Thymus (tissue), 11 donors: ENCODE measurements at regions not wholly inside any gene's neighbourhood (a gene's known extent, or its start where the extent isn't known, plus 50 kb on each side); places are given as distances from the start of the nearest gene placed in this dataset.

Source experiments
- DNase-seq, 9 donors: peaks; one replicate each; pipeline ENCODE4 v3.0.0-alpha.2; 2013; ENCODE audit warnings: low spot score in 9 of 9, low read depth in 6 of 9, missing footprints in 1 of 9
- H3K27ac ChIP-seq, 2 donors: one replicate each; pipeline ENCODE4 v1.5.1; 2013; ENCODE audit warnings: control low read depth in 1 of 2, low read depth in 1 of 2, low read length in 1 of 2, mild to moderate bottlenecking in 1 of 2, moderate library complexity in 1 of 2
- H3K27me3 ChIP-seq, 2 donors: one replicate each; pipeline ENCODE4 v1.5.1; 2013; ENCODE audit warnings: low read length in 1 of 2; ENCODE audit not compliant: control insufficient read depth in 2 of 2, insufficient read depth in 1 of 2
- H3K36me3 ChIP-seq, 2 donors: one replicate each; pipeline ENCODE4 v1.5.1; 2013; ENCODE audit warnings: low read length in 1 of 2, mild to moderate bottlenecking in 1 of 2, moderate library complexity in 1 of 2; ENCODE audit not compliant: control insufficient read depth in 2 of 2, insufficient read depth in 2 of 2
- H3K4me1 ChIP-seq, 2 donors: one replicate each; pipeline ENCODE4 v1.5.1; 2013; ENCODE audit warnings: low read length in 2 of 2; ENCODE audit not compliant: control insufficient read depth in 2 of 2, insufficient read depth in 2 of 2
- H3K4me3 ChIP-seq, 2 donors: one replicate each; pipeline ENCODE4 v1.5.1; 2013; ENCODE audit warnings: low read length in 2 of 2, control low read depth in 1 of 2, mild to moderate bottlenecking in 1 of 2
- H3K9me3 ChIP-seq, 2 donors: one replicate each; pipeline ENCODE4 v1.5.1; 2013; ENCODE audit warnings: low read length in 1 of 2, mild to moderate bottlenecking in 1 of 2; ENCODE audit not compliant: control insufficient read depth in 2 of 2, insufficient read depth in 1 of 2
- WGBS: extraction: QIAGEN DNeasy Blood & Tissue Kit; methylation state at CpG from one replicate; pipeline ENCODE4 v1.1.7; 2013; 5-methylcytosine and 5-hydroxymethylcytosine counted together
- donor health status: healthy.

GRCh38 chr10:57430376-57430775, 837.3 kb downstream of the IPMK start:
- no peak for DNase-seq
- Histone ChIP-seq H3K4me3 (no peak overlapping the region), H3K9me3 (no peaks in the 10 kb centered on the region), H3K27ac (no peak overlapping the region), H3K27me3 (no peaks in the 10 kb centered on the region), H3K36me3 (no peaks in the 10 kb centered on the region), H3K4me1 (no peaks in the 10 kb centered on the region)
- 66% methylated on average over 2 of the region's 2 CpGs for WGBS

- Histone ChIP-seq H3K9me3 (no peaks in the 10 kb centered on the region), H3K27me3 (no peaks in the 10 kb centered on the region), H3K36me3 (no peaks in the 10 kb centered on the region), H3K27ac (no peak overlapping the region), H3K4me1 (no peaks in the 10 kb centered on the region), H3K4me3 (no peak overlapping the region)
- WGBS, result 94% methylated on average over 2 of the region's 2 CpGs
- DNase-seq, result no peak
Measured at GRCh38 chr10:57420881-57421280, 846.8 kb downstream of the IPMK start.

DNA sequence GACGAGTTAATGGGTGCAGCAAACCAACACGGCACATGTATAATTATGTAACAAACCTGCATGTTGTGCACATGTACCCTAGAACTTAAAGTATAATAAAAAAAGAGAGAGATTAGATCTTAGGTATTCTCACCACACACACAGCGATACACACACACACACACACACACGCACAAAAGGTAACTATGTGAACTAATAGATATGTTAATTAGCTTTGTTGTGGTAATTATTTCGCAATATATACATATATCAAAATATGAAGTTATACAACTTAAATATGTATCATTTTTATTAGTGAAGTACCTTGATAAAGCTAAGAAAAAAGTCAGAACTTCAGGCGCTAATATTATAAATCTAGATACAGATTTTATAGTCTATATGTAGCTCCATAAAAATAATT, 849.2 kb downstream of the IPMK start:
- Histone ChIP-seq H3K36me3 (no peaks in the 10 kb centered on the region), H3K4me3 (no peak overlapping the region), H3K9me3 (no peaks in the 10 kb centered on the region), H3K4me1 (no peaks in the 10 kb centered on the region), H3K27me3 (no peaks in the 10 kb centered on the region), H3K27ac (no peak overlapping the region)
- no peak for DNase-seq
- WGBS, result 93% methylated on average over 6 of the region's 6 CpGs

DNA sequence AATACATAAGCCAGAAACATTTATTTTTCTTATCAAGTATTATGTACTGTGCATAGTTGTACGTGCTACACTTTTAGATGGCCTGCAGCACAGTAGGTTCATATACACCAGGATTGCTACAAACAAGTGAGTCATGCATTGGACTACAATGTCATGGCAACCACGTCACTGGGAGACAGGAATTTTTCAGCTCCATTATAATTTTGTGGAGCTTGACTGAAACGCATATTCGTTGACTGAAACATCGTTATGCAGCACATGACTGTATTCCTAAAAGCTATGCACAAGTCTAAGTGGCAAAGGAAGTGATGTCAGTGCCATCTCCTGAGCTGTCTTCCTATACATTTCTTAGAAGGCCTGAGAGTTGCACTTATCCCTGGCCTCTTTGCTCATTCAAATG, 871.8 kb downstream of the IPMK start:
- H3K27ac ChIP-seq, result no peak overlapping the region
- no peaks in the 10 kb centered on the region for H3K4me1 ChIP-seq
- H3K4me3 ChIP-seq, result no peak overlapping the region
- WGBS, result 88% methylated on average over 5 of the region's 5 CpGs
- no peaks in the 10 kb centered on the region for H3K27me3 ChIP-seq
- DNase-seq, result no peak
- H3K9me3 ChIP-seq, result no peaks in the 10 kb centered on the region
- H3K36me3 ChIP-seq, result no peaks in the 10 kb centered on the region

DNA sequence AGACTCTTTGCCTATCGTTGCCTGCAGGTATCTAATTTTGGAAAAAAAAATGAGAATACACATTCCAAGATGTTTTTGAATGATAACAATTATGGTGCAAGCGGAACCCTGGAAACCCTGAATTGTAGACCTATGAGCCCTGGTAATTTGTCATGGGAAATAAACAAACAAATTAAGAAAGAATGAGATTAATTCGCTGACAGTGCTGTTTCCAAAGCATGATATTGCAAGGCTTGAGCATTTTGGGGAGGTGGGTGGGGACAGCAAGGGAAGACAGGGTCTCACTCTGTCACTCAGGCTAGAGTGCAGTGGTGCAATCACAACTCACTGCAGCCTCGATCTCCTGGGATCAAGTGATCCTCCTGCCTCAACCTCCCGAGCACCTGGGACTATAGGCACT, 900.3 kb downstream of the IPMK start:
- H3K27me3 ChIP-seq, result no peaks in the 10 kb centered on the region
- H3K36me3 ChIP-seq, result no peaks in the 10 kb centered on the region
- no peaks in the 10 kb centered on the region for H3K9me3 ChIP-seq
- 83% methylated on average over 5 of the region's 5 CpGs for WGBS
- H3K27ac ChIP-seq, result no peak overlapping the region
- DNase-seq, result no peak
- no peak overlapping the region for H3K4me3 ChIP-seq
- H3K4me1 ChIP-seq, result no peaks in the 10 kb centered on the region

DNA sequence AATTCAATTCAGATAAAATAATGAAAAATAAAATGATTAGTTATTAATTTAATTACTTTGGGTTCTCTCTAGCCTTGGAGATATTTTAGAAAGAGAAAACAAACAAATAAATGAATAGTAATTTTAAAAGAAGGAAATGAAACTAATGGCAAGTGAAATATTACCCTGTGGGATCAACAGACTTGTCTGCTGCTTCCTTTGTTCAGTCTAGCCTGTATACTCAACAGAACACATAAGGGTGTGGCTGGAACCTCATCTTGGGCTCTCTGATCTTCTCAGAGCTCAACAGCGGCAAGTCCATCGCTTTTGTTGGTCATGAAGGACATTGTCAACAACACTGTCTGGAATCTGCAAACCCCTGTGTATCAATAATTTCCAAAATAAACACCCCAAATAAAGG, 904.9 kb downstream of the IPMK start:
- Histone ChIP-seq H3K36me3 (no peaks in the 10 kb centered on the region), H3K4me1 (no peaks in the 10 kb centered on the region), H3K9me3 (no peaks in the 10 kb centered on the region), H3K27me3 (no peaks in the 10 kb centered on the region), H3K4me3 (no peak overlapping the region), H3K27ac (no peak overlapping the region)
- 93% methylated on average over 2 of the region's 2 CpGs for WGBS
- no peak for DNase-seq

DNA sequence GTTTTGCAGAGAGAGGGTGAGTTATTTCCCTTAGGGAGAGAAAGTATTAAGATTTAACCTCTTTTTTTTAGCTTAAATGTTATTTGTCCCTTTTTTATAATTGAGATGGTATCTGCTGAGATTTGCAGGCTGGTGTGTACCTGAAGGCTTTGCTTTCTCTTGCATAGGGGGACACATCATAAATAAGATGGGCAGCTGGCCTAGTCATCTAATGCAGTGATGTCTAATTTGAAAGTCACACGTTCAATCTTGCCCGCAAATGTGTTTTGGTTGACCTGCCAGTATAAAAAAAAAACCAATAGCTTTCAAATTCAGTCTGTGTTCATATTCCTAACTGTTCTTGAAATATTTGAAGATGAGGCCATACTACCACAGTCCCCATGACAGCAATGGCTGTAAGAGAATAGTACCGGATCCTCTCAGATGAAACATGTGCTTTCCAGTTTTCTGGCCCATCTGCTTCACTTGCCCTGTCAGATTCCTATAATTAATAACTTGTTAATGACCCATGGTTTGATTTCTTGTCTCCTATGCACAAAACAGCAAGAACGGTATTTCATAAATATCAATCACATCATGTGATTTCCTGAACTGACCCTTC, 914.2 kb downstream of the IPMK start:
- no peak overlapping the region for H3K27ac ChIP-seq
- no peak overlapping the region for H3K4me3 ChIP-seq
- peaks cover 0 to 7% of the 10 kb centered on the region in 2 donors for H3K9me3 ChIP-seq
- WGBS, result 82% methylated on average over 4 of the region's 4 CpGs
- no peaks in the 10 kb centered on the region for H3K36me3 ChIP-seq
- H3K4me1 ChIP-seq, result no peaks in the 10 kb centered on the region
- no peak for DNase-seq
- H3K27me3 ChIP-seq, result no peaks in the 10 kb centered on the region

DNA sequence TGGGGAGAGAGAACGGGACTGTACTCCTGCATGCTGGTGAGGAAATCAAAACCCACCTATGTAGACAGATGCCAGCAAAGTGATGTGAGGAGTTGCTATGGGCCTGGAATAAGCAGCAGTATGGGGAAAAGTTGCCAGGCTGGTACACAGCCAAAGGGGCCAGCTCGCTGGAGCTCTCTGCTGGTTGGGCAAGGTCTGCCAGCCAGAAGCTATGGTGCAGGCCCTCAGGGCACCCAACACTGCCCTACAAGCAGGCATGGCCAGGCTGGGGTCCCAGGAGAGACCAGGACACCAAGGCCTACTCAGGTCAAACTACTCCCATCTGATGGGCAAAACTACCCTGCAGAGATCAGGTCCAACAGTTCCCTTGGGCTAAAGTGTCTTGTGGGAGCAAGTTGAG, 916.6 kb downstream of the IPMK start:
- no peaks in the 10 kb centered on the region for H3K4me1 ChIP-seq
- peaks cover 0 to 7% of the 10 kb centered on the region in 2 donors for H3K9me3 ChIP-seq
- 91% methylated on average over 2 of the region's 2 CpGs for WGBS
- no peak overlapping the region for H3K27ac ChIP-seq
- H3K36me3 ChIP-seq, result no peaks in the 10 kb centered on the region
- no peak for DNase-seq
- H3K27me3 ChIP-seq, result no peaks in the 10 kb centered on the region
- H3K4me3 ChIP-seq, result no peak overlapping the region

- H3K4me3 ChIP-seq, result no peak overlapping the region
- H3K9me3 ChIP-seq, result peaks cover 0 to 6% of the 10 kb centered on the region in 2 donors
- no peaks in the 10 kb centered on the region for H3K27me3 ChIP-seq
- WGBS, result 87% methylated on average over 7 of the region's 7 CpGs
- no peaks in the 10 kb centered on the region for H3K36me3 ChIP-seq
- DNase-seq, result no peak
- H3K4me1 ChIP-seq, result no peaks in the 10 kb centered on the region
- H3K27ac ChIP-seq, result no peak overlapping the region
Measured at GRCh38 chr10:57341294-57341693, 926.4 kb downstream of the IPMK start.
